K562 (cell line): ENCODE measurements at regions not wholly inside any gene's neighbourhood (a gene's known extent, or its start where the extent isn't known, plus 50 kb on each side); places are given as distances from the start of the nearest gene placed in this dataset.

Experiments
- C11orf30 ChIP-seq: fragments of 450-650 bp; IDR thresholded peaks from 2 replicates; pipeline ENCODE4 v1.6.1; 2016; ENCODE audit warnings: low read depth, mild to moderate bottlenecking
- DACH1 ChIP-seq: fragments of 450-650 bp; IDR thresholded peaks from 2 replicates; pipeline ENCODE4 v1.6.1; 2018; ENCODE audit not compliant: partially characterized antibody
- DIDO1 ChIP-seq: fragments of 450-650 bp; IDR thresholded peaks from 2 replicates; pipeline ENCODE4 v1.6.1; 2016; ENCODE audit warnings: low read depth, missing biosample characterization, missing genetic modification characterization
- DNMT1 ChIP-seq: fragments of 450-650 bp; IDR thresholded peaks from 2 replicates; pipeline ENCODE4 v1.6.1; 2016; ENCODE audit warnings: antibody characterized with exemption, mild to moderate bottlenecking
- HCFC1 ChIP-seq: IDR thresholded peaks from 2 replicates; pipeline ENCODE4 v1.6.1; 2012; ENCODE audit warnings: low read depth, low read length, improper control_type of control experiment
- HNRNPUL1 ChIP-seq: fragments of 200-400 bp; formaldehyde crosslinking; IDR thresholded peaks from 2 replicates; pipeline ENCODE4 v1.6.1; 2017; ENCODE audit warnings: low read length
- MCM5 ChIP-seq: fragments of 450-650 bp; IDR thresholded peaks from 2 replicates; pipeline ENCODE4 v1.6.1; 2016; ENCODE audit warnings: low read depth
- MTA3 ChIP-seq: fragments of 450-650 bp; formaldehyde crosslinking; IDR thresholded peaks from 2 replicates; pipeline ENCODE4 v1.6.1; 2017; ENCODE audit warnings: mild to moderate bottlenecking, borderline replicate concordance
- NEUROD1 ChIP-seq: fragments of 150-350 bp; IDR thresholded peaks from 2 replicates; pipeline ENCODE4 v1.6.1; 2014; ENCODE audit warnings: borderline replicate concordance, low read length, low read depth; ENCODE audit not compliant: partially characterized antibody
- NKRF ChIP-seq: fragments of 450-650 bp; IDR thresholded peaks from 2 replicates; pipeline ENCODE4 v1.6.1; 2016; ENCODE audit warnings: borderline replicate concordance
- SREBF2 ChIP-seq: sonication (generic); formaldehyde crosslinking; IDR thresholded peaks from 2 replicates; pipeline ENCODE4 v1.4.0; 2020; ENCODE audit warnings: mild to moderate bottlenecking, missing genetic modification reagents
- SRSF9 ChIP-seq: fragments of 200-400 bp; formaldehyde crosslinking; IDR thresholded peaks from 2 replicates; pipeline ENCODE4 v1.6.1; 2017; ENCODE audit warnings: low read depth, low read length, borderline replicate concordance
- ZBTB26 ChIP-seq: fragments of 450-650 bp; formaldehyde crosslinking; IDR thresholded peaks from 2 replicates; pipeline ENCODE4 v1.4.0; 2022; ENCODE audit warnings: missing genetic modification characterization
- ZBTB5 ChIP-seq: fragments of 450-650 bp; IDR thresholded peaks from 2 replicates; pipeline ENCODE4 v1.6.1; 2017; ENCODE audit warnings: antibody characterized with exemption
- ZNF445 ChIP-seq: fragments of 250-450 bp; sonication (Bioruptor Pico); IDR thresholded peaks from 2 replicates; pipeline ENCODE4 v1.4.0; 2020; ENCODE audit warnings: low read depth, mild to moderate bottlenecking, moderate library complexity
- ZNF79 ChIP-seq: fragments of 250-450 bp; sonication (Bioruptor Pico); IDR thresholded peaks from 2 replicates; pipeline ENCODE4 v1.4.0; 2020; ENCODE audit warnings: low read depth, mild to moderate bottlenecking, moderate library complexity
- TF ChIP-seq, protein P1 (sequence below): fragments of 450-650 bp; conservative IDR thresholded peaks from 2 replicates; pipeline ENCODE4 v1.6.1; 2016; ENCODE audit warnings: missing genetic modification characterization, low read depth, mild to moderate bottlenecking, control low read depth, missing compliant biosample characterization
- TF ChIP-seq, protein P2 (sequence below): fragments of 450-650 bp; IDR thresholded peaks from 2 replicates; pipeline ENCODE4 v1.6.1; 2017; ENCODE audit warnings: antibody characterized with exemption, mild to moderate bottlenecking

GRCh38 chr1:67889953-67890567, 56.8 kb upstream of the GNG12 start (continued):
- TF ChIP-seq HNRNPUL1 (no peak), ZBTB26 (CRISPR knock-in tag) (no peak), DNMT1 (no peak), SRSF9 (no peak), MCM5 (no peak), ZBTB5 (no peak), SREBF2 (no peak), MTA3 (no peak), NKRF (no peak), DIDO1 (tag) (no peak), DACH1 (no peak), ZNF445 (CRISPR knock-in tag) (no peak), ZNF79 (no peak), HCFC1 (no peak), NEUROD1 (peak; percentile 26), C11orf30 (no peak)
- TF ChIP-seq, protein P1, sequence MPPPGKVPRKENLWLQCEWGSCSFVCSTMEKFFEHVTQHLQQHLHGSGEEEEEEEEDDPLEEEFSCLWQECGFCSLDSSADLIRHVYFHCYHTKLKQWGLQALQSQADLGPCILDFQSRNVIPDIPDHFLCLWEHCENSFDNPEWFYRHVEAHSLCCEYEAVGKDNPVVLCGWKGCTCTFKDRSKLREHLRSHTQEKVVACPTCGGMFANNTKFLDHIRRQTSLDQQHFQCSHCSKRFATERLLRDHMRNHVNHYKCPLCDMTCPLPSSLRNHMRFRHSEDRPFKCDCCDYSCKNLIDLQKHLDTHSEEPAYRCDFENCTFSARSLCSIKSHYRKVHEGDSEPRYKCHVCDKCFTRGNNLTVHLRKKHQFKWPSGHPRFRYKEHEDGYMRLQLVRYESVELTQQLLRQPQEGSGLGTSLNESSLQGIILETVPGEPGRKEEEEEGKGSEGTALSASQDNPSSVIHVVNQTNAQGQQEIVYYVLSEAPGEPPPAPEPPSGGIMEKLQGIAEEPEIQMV: no peak
- TF ChIP-seq, protein P2, sequence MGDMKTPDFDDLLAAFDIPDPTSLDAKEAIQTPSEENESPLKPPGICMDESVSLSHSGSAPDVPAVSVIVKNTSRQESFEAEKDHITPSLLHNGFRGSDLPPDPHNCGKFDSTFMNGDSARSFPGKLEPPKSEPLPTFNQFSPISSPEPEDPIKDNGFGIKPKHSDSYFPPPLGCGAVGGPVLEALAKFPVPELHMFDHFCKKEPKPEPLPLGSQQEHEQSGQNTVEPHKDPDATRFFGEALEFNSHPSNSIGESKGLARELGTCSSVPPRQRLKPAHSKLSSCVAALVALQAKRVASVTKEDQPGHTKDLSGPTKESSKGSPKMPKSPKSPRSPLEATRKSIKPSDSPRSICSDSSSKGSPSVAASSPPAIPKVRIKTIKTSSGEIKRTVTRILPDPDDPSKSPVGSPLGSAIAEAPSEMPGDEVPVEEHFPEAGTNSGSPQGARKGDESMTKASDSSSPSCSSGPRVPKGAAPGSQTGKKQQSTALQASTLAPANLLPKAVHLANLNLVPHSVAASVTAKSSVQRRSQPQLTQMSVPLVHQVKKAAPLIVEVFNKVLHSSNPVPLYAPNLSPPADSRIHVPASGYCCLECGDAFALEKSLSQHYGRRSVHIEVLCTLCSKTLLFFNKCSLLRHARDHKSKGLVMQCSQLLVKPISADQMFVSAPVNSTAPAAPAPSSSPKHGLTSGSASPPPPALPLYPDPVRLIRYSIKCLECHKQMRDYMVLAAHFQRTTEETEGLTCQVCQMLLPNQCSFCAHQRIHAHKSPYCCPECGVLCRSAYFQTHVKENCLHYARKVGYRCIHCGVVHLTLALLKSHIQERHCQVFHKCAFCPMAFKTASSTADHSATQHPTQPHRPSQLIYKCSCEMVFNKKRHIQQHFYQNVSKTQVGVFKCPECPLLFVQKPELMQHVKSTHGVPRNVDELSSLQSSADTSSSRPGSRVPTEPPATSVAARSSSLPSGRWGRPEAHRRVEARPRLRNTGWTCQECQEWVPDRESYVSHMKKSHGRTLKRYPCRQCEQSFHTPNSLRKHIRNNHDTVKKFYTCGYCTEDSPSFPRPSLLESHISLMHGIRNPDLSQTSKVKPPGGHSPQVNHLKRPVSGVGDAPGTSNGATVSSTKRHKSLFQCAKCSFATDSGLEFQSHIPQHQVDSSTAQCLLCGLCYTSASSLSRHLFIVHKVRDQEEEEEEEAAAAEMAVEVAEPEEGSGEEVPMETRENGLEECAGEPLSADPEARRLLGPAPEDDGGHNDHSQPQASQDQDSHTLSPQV: peak; percentile 35; the same call in 1 of the 2 replicates
